Islet of Langerhans (tissue), 1 donor: ENCODE measurements at regions not wholly inside any gene's neighbourhood (a gene's known extent, or its start where the extent isn't known, plus 50 kb on each side); places are given as distances from the start of the nearest gene placed in this dataset.
A peak's percentile ranks its signal among the peaks of the same experiment; 100 is the strongest.

Experiments
- FAIRE-seq: peaks from one replicate; lab custom pipeline; 2011; peaks lifted over from hg19 to GRCh38; lab: Jason Lieb, UNC

DNA sequence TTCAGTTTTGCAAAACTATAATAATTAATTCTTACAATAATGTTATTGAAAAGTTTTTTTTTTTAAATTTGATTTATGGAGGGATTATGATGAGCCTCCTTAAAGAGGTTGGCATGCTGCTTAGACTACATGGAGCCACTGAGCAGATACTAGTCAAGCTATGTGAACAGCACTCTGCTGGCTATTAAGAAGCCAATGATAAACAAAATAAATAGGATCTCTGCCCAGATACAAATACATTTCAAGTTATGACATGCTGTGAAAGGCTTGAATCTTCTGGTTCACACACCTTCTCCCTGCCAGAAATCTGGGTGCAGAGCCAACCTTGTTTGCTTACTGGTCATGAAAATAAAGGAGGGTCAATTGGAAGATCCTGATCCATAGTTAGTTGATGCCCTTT, 107.4 kb upstream of the NAV3 start:
- FAIRE-seq: no peak

DNA sequence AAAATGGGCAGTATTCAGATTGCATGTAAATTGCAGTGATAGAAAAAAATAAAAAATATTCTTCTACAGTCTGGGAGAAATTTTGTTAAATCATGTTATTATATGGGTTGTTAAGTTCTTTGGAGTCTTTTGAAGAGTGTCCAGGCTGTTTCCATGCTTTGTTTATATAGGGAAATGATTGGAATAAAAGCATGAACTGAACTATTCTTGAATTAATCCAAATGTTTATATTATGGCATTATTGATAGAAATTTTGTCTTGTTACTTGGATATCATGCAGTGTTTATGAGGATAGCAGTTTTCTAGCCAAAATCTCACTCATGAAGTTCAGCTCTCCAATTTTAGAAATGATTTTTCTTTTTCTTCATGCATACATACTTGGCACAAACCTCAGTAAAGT, 108.2 kb upstream of the NAV3 start:
- no peak for FAIRE-seq

DNA sequence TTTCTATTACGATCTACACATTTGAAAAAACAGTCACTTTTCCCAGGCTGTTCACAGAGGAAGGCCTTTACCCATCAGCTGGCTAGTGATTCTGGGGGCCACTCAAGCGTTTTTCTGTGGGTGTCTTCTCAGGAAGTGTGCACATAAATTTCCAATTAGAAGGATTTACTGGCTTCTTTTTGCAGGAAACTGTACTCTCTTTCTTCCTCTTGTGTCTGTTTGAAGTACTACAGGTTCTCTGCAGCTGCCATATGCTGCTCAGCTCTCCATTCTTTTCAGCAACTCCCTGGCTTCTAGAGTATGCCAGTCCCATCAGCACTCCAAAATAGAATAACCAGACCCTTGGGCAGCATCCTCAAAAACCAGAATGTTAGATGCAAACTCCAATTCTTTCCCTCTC, 110.4 kb upstream of the NAV3 start:
- FAIRE-seq: no peak

DNA sequence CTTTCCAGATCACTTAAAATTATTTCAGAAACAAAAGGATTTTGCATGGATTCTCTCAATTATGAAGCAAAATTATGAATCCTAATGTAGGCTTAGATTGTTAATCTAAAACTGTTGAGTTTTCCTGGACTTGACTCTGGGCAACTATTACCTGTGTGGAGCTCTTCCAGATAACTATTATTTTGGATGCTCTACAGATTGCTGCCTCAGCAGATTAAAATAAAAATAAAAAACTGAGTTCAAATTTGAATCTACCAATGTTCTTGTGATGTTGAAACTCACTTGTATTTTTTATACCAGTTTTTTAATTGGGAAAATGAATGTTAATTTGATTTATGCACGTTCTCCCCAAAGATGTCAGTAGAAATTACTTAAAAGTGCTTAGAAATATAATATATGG, 120.5 kb upstream of the NAV3 start:
- FAIRE-seq: no peak

DNA sequence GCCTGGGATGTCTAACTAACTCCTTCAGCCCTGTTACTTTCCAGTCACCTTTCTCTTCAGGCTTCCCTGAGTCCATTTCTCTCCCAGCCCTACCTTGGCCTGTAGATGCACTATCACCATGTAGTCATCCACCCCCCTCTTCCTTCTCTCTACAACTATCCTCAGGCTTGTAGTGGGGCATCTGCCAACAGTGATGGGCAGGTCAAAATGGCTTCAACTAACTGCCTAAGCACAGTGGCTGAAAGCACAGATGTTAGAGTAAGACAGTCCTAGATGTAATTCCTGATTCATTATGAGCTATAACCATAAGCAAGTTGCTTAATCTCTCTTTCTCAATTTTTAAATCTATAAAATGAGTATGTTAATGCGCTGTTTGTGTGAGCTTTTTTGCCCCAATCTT, 133.6 kb upstream of the NAV3 start:
- FAIRE-seq: no peak

DNA sequence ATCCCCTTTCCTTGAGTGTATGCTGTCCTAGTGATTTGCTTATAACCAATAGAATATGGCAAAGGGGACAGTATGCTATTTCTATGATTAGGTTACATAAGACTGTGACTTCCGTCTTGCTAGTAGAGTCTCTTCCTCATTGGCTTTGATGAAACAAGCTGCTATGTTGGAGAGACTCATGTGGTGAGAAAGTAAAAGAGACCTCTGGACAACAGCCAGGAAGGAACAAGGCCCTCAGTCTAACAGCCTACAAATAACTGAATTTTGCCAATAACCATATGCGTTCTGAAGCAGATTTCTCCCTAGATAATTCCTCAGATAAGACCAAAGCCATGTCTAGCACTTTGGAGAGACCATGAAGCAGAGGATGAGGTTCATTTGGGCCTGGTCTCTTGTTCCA, 134.5 kb upstream of the NAV3 start:
- no peak for FAIRE-seq

DNA sequence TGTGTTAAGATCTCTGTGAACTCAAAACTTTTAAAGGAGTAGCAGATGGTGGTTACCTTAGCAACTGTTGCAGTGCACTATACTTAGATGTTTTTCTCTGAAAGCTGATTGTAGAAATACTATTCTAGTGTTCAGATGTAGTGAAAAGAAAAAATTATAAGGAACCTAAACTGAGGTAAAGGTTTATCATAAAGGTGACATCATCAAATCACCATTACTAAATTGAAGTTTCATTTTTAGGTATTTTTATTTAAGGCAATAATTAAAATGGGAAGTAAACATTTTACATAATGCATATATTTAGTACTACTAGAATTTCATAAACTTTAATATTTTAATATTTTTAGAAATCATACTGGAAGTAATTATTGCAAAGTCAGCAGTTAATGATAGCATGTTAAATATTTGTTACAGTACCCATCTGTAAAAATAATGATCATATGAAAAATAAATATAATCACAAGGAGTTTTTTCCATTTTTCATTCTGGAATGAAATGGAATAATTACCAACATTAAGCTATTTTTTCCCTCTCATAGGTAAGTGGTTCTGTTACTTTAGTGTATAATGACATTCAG, 141.1 kb upstream of the NAV3 start:
- no peak for FAIRE-seq

DNA sequence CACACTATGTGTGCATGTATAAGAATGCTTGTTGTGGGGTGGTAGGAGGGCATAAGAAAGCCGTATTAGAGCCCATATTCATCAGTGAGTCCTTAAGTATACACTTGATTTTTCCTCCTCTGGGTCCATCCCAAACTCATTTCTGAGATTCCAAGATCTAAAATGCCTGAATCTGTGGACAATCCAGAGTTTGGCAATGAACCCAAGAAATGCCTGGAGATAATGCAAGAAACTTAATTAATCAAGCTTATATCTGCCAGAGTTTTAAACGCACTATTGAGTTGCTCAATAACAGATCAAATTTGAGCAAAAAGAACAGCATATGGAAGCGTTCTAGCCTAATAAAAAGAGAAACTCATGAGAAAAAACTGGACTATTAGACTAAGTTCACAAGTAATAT, 143.4 kb upstream of the NAV3 start:
- no peak for FAIRE-seq

DNA sequence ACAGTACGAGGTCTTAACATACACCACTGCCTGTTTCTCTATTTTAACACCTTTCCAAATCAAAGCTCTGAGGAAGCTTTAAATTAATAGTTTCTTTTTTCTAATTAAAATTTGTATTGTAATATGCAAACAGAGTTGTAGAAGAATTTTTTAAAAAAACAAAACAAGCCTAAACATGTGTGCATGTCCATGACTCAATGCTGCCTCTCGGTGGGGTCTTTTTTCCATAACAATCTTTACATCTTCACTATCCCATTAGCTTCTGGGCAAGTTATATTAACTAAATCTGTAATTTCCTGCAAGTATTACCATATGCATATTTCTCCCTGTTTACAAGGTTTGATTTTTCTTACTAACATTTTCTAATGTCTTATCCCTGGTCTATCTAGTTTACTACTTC, 143.9 kb upstream of the NAV3 start:
- FAIRE-seq: no peak

DNA sequence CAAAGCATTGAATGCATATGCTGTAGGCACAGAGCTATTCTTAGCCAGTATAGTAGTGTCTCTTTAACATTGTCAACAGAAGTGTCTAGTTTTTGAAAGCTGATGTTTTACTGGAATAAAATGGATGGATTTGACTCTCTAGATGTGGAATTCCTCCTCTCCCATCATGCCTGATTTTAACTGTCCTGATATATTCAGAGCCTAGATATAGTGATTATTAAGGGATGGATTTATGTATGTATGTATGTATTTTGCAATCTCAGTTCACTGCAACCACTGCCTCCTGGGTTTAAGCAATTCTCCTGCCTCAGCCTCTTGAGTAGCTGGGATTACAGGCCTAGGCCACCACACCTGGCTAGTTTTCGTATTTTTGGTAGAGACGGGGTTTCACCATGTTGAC, 144.8 kb upstream of the NAV3 start:
- FAIRE-seq: no peak

DNA sequence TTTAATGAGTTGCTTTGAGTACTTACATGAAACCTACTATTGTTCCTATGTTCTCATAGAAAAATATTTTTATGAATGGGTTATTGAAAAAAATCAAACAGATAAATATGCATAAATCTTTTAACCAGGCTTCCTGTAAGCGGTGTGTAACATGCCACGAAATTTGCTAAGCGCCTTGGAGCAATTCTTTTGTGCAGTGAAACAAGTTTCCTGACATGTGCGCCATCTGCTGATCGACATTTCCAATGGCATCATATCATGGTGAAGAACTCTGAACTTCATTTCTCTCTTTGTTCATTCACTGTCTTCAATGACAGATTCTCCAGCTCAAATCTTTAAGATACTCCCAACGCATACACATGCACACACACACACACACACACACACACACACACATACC, 145.6 kb upstream of the NAV3 start:
- peak; percentile 99 for FAIRE-seq

DNA sequence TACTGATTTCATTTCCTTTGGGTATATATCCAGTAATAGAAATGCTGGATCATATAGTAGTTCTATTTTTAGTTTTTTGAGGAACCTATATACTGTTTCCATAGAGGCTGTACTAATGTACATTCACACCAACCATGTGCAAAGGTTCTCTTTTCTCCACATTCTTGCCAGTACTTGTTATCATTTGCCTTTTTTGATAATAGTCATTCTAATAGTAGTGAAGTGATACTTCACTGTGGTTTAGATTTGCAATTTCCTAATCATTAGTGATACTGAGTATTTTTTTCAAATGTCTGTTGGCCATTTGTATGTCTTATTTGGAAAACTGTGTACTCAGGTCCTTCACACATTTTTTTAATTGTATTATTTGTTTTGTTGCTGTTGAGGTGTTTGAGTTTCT, 148.2 kb upstream of the NAV3 start:
- peak; percentile 13 for FAIRE-seq

DNA sequence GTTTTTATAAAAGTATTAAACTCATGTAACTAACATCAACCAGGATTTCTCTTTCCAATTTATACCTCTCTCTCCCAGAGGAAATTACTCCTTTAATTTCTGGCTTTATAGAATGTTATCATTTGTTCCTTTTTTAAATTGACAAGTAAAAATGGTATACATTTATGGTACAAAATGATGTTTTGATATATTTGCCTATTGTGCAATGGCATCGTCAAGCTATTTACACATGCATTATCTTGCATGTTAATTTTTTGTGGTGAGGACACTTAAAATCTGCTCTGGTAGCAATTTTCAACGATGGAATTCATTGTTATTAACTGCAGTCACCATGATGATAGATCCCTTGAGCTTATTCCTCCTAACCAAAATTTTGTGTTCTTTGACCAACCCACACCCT, 149.0 kb upstream of the NAV3 start:
- no peak for FAIRE-seq

DNA sequence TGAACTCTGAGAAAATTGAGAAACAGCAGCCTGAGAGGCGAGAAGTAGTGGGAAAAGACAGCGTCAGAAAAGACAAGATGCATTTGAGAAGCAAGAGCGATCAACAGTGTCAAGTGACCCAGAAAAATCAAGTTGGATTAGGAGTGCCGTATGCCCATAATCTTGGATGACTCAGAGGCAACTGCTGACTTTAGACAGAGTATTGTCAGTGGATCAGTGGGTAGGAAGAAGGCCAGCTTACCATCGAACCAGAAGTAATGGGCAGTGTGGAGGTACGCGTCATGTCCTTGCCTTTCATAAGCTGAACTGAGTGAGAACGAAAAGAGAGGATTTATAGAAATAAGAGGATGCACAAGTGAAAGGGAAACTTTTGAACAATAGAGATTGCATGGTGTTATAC, 151.0 kb upstream of the NAV3 start:
- FAIRE-seq: no peak

DNA sequence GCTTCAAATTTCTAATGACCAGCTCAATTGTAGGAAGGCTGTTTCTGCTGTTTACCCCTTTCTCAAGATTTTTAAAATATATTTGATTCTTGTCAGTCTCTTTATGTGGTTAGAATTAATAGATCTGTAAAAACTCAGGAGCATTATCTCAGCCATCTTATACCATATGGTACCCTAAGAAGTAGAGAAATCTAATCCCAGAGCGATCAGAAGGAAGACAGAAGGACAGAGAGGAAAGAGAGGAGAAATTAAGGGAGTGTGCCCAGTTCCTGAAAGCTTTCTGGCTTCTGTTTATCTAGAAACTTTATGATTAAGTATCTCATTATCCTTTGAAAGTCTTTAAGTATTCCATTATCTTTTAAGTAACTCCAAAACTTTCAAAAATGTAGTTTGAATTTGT, 152.1 kb upstream of the NAV3 start:
- no peak for FAIRE-seq

DNA sequence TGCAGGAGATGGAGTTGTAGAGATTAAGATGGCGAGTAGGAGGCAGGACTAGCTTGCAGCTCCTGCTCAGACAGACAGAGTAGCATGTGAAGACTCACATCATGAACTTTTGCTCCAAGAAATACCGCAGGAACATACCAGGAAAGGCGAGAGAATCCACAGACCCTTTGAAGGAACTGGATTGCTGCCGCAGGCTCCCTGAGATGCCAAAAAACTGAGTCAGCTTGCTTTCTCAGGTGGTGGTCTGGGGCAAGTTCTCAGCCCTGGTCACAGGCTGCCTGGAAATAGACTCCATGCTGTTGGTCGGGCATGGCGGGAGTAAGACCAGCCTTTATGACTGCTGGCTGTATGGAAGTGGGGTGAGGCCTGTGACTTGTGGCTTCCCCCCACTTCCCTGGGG, 163.6 kb upstream of the NAV3 start:
- no peak for FAIRE-seq

DNA sequence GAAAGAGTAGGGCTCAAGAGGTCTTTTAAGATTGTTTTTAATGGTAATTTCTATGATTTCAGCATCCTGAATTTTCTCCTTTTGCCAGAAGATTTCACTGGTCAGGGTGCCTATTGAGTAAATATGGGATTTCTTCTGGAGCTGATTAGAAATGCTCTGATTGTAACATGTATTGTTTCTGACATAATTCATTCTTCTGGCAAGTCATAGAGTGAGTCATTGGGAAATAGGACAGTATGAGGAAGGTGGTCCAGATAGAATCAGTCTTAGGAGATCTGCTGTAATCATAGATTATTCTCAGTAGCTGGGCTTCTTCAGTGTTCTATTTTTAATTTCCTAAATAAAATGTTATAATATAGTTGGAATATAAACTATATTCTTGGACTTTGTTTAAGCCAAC, 182.0 kb upstream of the NAV3 start:
- no peak for FAIRE-seq

DNA sequence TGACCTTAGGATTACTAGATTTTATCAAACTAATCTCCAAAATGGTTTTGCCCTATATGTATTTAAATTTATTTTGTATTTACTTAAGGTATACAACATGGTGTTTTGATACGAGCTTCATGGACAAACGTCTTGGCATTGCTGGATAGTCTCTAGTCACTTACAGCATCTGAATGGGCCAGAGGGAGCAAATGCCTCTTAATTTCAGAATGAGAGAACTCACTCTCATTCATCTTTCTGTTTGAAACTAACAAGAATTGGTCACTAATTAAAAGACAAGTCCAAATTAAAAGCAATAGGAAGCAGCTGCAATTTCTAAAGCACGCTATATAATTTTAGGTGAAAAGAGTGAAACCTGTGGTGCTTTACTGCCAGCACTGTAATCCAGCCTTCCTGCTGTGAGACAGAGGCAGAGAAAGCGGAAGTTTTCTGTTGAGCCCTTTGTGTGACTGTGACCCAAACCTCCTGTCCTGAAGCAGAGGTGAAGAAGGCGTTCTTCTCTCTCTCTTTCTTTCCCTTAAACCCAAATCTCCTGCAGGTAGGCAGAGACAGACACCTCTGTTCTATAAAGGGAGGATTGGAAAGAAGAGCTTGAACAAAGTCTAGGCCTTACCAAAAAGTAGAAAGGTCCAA, 184.6 kb upstream of the NAV3 start:
- no peak for FAIRE-seq

DNA sequence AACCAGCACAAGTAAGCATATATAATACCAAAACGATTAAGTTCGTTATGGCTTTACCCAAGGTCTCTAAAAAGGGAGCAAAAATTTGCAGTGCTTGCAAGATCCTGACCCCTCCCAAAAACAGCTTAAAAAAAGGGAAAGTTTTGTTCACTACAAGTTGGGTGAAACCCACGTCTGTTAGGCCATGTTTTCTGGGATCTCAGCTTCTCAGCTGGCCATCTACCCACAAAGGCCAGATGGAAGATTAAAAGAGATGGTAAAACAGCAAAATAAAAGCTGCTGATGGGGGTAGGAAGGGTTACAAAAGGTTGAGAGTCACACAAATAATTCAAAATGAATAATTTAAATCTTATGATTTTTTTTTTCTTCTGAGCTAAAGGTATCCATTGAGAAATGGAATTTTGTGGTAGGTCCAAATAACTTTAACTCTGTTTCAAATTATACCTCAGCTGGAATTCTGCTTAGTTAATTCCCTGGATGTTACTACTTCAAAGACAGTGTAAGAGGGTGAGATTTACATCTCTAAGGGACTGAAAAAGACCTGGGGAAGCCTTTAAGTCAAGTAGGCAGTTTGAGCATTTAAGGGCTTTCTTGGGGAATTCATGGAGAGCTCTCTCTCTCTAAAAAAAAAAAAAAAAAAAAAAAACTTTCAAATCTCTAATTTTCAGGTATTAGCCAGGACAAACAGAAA, 185.6 kb upstream of the NAV3 start:
- FAIRE-seq: no peak

DNA sequence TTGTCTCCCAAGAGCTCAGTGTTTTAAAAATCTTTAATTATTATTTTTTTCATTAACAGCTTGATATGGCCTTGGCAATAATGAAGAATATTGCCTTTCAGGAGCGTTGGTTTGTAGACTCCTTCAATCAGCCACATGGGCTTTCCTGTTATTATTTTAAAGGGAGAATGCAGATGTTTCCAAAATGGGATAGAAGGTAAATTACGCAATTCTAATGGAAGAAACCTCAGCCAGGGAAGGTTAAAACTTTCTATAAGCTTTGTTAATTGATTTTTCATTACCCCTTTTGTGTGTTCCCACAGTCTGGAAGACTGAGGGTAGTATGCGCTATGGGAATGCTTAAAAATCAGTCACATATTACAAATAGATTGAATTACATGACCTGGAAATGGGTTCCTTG, 188.4 kb upstream of the NAV3 start:
- FAIRE-seq: no peak

DNA sequence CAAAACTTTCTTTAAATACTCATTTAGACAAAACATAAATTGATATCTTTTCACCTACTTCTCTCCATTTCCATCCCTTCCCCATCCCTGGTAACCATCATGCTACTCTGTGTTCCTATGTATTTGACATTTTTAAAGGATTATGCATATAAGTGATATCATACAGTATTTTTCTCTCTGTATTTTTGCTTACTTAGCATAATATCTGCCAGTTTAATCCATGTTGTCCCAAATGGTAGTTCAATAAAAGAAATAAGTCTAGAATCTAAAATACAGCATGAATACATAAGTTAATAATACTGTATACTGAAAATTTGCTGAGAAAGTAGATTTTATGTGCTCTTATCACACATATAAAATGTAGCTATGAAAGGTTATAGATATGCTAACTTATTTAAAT, 190.3 kb upstream of the NAV3 start:
- no peak for FAIRE-seq

DNA sequence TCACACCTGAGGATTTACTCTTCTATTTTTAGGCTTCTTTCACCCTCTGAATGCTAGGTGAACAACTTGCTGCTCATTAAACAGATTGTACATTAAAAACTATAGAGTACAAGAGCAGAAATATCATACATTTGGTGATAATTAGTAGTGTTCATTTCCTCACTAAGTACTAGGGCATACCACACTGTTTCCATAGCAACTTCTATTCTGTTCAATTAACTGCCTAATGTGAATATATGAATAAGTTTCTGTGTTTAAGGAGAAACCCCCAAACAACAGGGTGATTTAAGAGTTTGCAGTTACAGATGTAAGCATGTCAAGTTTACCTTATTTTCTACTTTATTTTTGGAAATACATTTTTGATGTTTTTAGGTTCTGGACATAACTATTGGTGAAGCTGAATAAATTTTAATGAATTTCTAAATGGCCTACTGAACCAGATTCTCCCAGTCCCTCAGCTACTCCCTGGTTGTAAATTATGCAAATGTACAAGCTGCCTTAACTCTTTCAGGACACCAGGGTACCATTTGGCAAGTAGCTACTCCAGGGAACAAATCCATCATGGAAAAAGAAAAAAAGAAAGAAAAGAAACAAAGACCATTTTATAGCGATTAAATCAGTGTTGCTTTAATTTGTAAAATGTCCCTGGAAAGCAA, 199.8 kb upstream of the NAV3 start:
- no peak for FAIRE-seq

DNA sequence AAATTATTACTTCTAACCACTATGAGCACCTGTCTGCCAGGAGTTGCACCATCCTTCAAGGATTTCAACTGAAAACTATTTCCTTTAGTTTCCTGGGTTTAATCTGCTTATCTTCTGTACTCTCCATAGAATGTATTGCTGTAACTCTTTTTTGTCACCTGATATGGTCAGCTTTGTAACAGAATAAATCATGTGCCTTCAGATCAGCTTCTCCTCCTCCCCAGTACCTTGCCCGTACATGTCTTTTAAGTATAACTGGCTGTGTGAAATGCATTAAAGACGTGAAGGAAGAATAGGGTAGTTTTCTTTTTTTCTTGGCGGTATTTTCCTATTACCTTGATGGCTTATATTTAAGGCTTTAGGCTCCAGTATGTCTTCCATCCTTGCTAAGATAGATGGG, 200.3 kb upstream of the NAV3 start:
- FAIRE-seq: no peak

DNA sequence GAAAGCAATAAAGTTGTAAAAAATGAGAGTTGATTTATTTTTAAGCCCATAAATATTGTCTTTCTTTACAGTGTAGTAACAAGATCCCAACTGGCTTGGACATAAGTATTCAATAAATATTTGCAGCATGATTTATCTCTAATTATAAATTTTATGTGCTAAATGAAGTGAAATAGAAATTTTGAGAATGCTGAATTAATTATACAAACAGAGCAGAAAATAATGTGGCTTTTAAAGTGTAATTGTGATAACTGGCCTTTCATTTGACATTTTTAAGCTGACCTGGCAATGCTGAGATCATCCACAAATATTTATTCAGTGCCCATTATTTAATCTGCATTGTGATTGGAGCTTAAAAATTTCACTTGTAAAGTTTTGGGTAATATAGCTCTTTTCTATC, 201.6 kb upstream of the NAV3 start:
- FAIRE-seq: no peak
